Testis (tissue), 2 donors: ENCODE measurements at regions not wholly inside any gene's neighbourhood (a gene's known extent, or its start where the extent isn't known, plus 50 kb on each side); places are given as distances from the start of the nearest gene placed in this dataset.

Source experiments
- DNase-seq: peaks from one replicate; pipeline ENCODE4 v3.0.0-alpha.2; 2019
- H3K27ac ChIP-seq, 2 donors: fragments of 200-600 bp; sonication (generic); one replicate each; pipeline ENCODE4 v1.5.1; 2019
- H3K27me3 ChIP-seq: fragments of 200-600 bp; sonication (generic); one replicate; pipeline ENCODE4 v1.5.1; 2019
- H3K36me3 ChIP-seq: fragments of 200-600 bp; sonication (generic); one replicate; pipeline ENCODE4 v1.5.1; 2017; ENCODE audit warnings: low read depth; ENCODE audit errors: missing control alignments
- H3K4me1 ChIP-seq: fragments of 200-600 bp; sonication (generic); one replicate; pipeline ENCODE4 v1.5.1; 2019
- H3K4me3 ChIP-seq, 2 donors: fragments of 200-600 bp; sonication (generic); one replicate each; pipeline ENCODE4 v1.5.1; 2017 to 2019
- H3K9me3 ChIP-seq: fragments of 200-600 bp; sonication (generic); one replicate; pipeline ENCODE4 v1.5.1; 2017
- POLR2A ChIP-seq: fragments of 450-650 bp; IDR thresholded peaks from one replicate; pipeline ENCODE4 v1.6.1; 2017; ENCODE audit warnings: antibody characterized with exemption, mild to moderate bottlenecking, moderate library complexity
- WGBS, 2 donors: methylation state at CpG; one replicate each; pipeline ENCODE4 v1.1.5; 2018; 5-methylcytosine and 5-hydroxymethylcytosine counted together
- intact Hi-C: fragments of 100-400 bp; cut with DNase I; formaldehyde crosslinking; loops from one replicate; pipeline ENCODE4 v1.15.1; 2023; ENCODE audit warnings: low total_unique reads
- TF ChIP-seq, protein P1 (sequence below), 3 experiments: fragments of 450-650 bp in 2 of 3; fragments of 200-600 bp in 1 of 3; sonication (generic) in 1 of 3; IDR thresholded peaks; one replicate each; pipeline ENCODE4 v1.5.1; 2016 to 2019; ENCODE audit warnings: antibody characterized with exemption in 3 of 3, mild to moderate bottlenecking in 2 of 3, moderate library complexity in 1 of 3

DNA sequence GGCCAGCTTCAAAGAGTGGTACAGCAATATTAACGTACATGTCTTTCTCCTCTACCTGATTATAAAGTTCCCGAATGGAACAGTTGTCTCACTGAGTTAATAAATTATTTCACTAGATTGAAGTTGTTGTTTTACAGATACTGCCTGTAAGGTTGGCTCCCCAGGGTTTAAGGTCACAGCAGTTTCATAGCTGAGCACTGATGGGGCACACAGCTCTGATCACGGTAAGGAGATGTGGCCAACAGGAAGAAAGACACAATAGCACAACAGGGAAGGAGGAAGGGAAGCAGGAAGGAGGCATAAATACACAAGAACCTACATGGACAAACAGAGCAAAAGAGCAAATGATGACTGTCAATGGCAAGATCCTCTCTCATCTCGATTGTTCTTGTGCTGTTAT, 215.6 kb downstream of the WNT5A start:
- no peak for DNase-seq
- H3K4me3 ChIP-seq = no peak overlapping the region
- no peaks in the 10 kb centered on the region for H3K36me3 ChIP-seq
- no peaks in the 10 kb centered on the region for H3K27me3 ChIP-seq
- intact Hi-C loops = no loop called here
- 61 to 63% methylated on average over 4 of the region's 4 CpGs for WGBS, 2 donors
- no peaks in the 10 kb centered on the region for H3K9me3 ChIP-seq
- TF ChIP-seq POLR2A = no peak
- TF ChIP-seq, protein P1, sequence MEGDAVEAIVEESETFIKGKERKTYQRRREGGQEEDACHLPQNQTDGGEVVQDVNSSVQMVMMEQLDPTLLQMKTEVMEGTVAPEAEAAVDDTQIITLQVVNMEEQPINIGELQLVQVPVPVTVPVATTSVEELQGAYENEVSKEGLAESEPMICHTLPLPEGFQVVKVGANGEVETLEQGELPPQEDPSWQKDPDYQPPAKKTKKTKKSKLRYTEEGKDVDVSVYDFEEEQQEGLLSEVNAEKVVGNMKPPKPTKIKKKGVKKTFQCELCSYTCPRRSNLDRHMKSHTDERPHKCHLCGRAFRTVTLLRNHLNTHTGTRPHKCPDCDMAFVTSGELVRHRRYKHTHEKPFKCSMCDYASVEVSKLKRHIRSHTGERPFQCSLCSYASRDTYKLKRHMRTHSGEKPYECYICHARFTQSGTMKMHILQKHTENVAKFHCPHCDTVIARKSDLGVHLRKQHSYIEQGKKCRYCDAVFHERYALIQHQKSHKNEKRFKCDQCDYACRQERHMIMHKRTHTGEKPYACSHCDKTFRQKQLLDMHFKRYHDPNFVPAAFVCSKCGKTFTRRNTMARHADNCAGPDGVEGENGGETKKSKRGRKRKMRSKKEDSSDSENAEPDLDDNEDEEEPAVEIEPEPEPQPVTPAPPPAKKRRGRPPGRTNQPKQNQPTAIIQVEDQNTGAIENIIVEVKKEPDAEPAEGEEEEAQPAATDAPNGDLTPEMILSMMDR (IDR thresholded peaks at IDR 0.05) = no peak
- H3K27ac ChIP-seq = no peak overlapping the region
- H3K4me1 ChIP-seq = peaks cover 11% of the 10 kb centered on the region

DNA sequence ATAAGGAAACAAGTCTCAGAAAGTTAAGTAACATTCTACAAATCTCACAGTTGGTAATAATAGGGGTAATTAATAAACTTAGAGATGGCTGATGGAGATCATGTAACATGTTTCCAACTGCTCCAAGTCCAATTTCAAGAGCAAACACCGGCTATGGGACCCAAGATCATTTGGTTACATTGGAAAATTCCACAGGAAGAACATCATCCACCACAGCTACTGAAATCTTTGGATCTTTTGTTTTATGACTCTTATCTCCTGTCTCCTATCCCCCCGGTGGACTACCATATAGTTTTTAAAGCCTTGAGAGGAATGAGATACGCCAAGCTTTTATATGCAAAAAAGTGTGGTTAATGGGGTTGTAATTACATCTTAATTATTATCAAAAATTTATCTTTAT, 216.1 kb downstream of the WNT5A start:
- 55 to 57% methylated on average over 3 of the region's 3 CpGs for WGBS, 2 donors
- Histone ChIP-seq H3K4me3 (no peak overlapping the region), H3K36me3 (no peaks in the 10 kb centered on the region), H3K4me1 (peaks cover 11% of the 10 kb centered on the region), H3K27me3 (no peaks in the 10 kb centered on the region), H3K27ac (no peak overlapping the region), H3K9me3 (no peaks in the 10 kb centered on the region)
- intact Hi-C loops = no loop called here
- no peak for DNase-seq
- no peak for TF ChIP-seq POLR2A
- TF ChIP-seq, protein P1 (IDR thresholded peaks at IDR 0.05) = no peak

DNA sequence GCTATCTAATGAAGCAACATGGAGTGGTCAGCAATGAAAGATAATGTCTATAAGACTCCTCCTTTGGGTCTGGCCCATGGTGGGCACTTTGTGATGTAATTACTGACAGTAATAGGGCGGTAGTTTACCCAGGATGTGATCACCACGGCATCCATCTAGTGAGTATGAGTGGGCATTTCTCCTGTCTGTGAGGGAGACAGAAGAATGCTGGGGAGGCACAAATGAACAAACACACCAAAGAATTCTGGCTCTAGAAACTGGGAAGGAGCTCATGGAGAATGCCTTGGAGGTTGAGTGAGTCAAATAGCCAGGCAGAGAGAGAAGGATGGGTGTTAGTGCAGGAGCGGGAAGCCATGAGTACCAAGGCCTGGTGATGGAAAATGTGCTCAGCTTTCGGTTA, 217.5 kb downstream of the WNT5A start:
- no peaks in the 10 kb centered on the region for H3K9me3 ChIP-seq
- 93 to 94% methylated on average over 4 of the region's 4 CpGs for WGBS, 2 donors
- DNase-seq = no peak
- no peaks in the 10 kb centered on the region for H3K27me3 ChIP-seq
- H3K27ac ChIP-seq = no peak overlapping the region
- TF ChIP-seq, protein P1 (IDR thresholded peaks at IDR 0.05) = no peak
- TF ChIP-seq POLR2A = no peak
- intact Hi-C loops = no loop called here
- peaks cover 11% of the 10 kb centered on the region for H3K4me1 ChIP-seq
- H3K4me3 ChIP-seq = no peak overlapping the region
- no peaks in the 10 kb centered on the region for H3K36me3 ChIP-seq

DNA sequence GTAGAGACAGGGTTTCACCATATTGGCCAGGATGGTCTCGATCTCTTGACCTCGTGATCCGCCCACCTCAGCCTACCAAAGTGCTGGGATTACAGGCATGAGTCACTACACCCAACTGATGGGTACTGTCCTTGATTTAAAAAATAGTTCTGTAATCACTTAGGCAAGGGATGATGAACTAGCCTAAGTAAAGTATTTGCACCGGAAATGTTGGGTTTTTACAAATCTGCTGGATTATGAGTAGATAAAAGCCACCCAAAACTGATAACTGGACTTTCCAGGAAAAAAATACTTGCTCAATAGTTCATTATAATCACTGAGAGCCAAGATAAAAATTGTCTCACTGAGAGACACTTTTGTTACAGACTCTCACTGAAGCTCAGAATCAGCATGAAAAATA, 218.0 kb downstream of the WNT5A start:
- DNase-seq = no peak
- TF ChIP-seq, protein P1 (IDR thresholded peaks at IDR 0.05) = no peak
- TF ChIP-seq POLR2A = no peak
- H3K36me3 ChIP-seq = no peaks in the 10 kb centered on the region
- no peak overlapping the region for H3K27ac ChIP-seq
- H3K27me3 ChIP-seq = no peaks in the 10 kb centered on the region
- no peaks in the 10 kb centered on the region for H3K9me3 ChIP-seq
- 71 to 95% methylated on average over 4 of the region's 4 CpGs for WGBS, 2 donors
- intact Hi-C loops = no loop called here
- H3K4me3 ChIP-seq = no peak overlapping the region
- peaks cover 11% of the 10 kb centered on the region for H3K4me1 ChIP-seq

DNA sequence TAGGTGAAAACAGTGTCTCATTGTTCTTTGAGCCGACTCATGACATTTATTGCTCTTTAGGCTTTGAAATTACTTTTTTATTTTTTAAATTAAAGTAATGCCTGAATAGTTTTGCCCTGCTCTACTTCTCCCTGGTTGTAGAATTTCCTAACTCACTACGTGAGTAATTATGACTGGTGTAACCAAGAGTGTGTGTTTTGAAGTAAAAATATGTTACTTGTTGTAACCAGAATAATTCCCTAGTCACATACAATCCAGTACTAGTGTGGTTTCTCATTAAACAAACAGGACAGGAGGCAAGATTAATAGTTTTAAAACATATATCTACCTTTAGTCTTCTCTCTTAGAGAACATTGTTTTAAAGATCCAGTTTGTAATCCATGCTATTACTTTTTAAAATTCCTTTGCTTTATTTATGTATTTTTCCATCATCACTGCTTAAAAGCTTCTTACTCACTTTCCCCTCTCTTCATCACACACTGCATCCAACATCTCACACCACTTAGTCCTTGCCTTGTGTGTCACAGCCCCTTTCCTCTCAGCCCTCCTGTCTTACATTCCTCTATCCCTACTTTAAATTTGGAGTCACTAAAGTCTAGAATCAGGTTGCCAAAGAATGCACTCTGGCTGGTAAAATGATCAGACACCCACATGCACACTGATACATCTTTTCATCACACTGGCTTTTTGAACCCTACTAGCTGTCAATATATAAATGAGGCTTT, 219.7 kb downstream of the WNT5A start:
- H3K9me3 ChIP-seq = no peaks in the 10 kb centered on the region
- intact Hi-C loops = no loop called here
- no peaks in the 10 kb centered on the region for H3K27me3 ChIP-seq
- DNase-seq = no peak
- H3K4me1 ChIP-seq = peaks cover 5% of the 10 kb centered on the region
- H3K36me3 ChIP-seq = no peaks in the 10 kb centered on the region
- H3K4me3 ChIP-seq = no peak overlapping the region
- 93 to 98% methylated on average over 2 of the region's 2 CpGs for WGBS, 2 donors
- no peak for TF ChIP-seq POLR2A
- TF ChIP-seq, protein P1 (IDR thresholded peaks at IDR 0.05) = no peak
- H3K27ac ChIP-seq = no peak overlapping the region
